ENCODE measurements at regions not wholly inside any gene's neighbourhood (a gene's known extent, or its start where the extent isn't known, plus 50 kb on each side); places are given as distances from the start of the nearest gene placed in this dataset.

GRCh38 chr20:22744341-22745193 is 160.2 kb upstream of the FOXA2 start:
- DNase-seq, result no peak

DNA sequence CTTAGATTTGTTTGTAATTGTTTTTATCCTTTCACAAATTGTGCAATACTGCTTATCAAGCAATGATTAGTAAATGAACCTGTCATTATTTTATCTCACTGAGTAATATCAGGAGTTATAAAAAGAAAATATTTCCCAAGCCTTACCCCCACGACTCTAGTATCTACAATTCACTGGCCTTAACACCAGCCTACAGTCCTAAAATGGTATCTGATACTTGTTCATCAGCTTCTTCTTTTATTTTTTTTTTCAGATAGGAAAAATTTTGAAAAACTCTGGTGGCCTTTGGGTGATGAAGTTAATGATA is 160.8 kb upstream of the FOXA2 start:
- no peak for DNase-seq

DNA sequence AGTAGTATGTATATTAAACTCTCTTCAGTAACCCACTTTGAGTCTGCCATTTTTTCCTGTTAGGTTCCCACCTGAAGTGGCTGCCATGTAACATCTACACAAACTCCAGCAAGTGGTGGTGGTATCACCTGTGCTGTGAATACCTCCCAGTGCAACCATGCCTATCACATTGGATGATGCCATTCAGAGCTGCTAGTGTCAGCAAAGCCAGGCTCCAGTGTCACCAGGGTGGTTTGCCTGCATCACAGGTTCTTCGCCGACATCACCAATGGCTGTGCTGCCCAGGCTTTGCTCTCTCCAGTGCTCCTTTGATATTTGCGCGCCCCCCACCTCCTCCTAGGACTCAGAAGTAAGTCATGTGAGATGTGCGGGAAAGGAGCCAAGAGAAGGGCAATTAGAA is 162.6 kb upstream of the FOXA2 start:
- no peak for DNase-seq

DNA sequence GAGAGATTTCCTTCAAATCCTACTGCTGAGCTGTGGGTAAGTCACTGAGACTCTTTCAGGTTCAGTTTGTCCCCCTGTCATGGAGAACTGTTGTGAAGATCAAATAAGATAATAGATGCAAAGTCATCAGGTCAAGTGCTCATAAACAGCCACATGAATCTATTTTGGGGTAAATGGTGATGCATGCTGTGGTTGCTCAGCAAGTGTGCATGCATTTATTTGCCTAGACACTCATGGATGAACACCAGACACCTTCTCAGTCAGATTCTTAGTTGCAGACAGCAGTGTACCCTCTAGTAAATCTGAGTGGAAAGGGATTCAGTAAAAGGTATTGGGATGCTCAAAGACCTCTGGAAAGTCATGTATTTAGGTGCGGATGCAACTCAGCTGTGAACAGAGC is 168.0 kb upstream of the FOXA2 start:
- no peak for DNase-seq

DNA sequence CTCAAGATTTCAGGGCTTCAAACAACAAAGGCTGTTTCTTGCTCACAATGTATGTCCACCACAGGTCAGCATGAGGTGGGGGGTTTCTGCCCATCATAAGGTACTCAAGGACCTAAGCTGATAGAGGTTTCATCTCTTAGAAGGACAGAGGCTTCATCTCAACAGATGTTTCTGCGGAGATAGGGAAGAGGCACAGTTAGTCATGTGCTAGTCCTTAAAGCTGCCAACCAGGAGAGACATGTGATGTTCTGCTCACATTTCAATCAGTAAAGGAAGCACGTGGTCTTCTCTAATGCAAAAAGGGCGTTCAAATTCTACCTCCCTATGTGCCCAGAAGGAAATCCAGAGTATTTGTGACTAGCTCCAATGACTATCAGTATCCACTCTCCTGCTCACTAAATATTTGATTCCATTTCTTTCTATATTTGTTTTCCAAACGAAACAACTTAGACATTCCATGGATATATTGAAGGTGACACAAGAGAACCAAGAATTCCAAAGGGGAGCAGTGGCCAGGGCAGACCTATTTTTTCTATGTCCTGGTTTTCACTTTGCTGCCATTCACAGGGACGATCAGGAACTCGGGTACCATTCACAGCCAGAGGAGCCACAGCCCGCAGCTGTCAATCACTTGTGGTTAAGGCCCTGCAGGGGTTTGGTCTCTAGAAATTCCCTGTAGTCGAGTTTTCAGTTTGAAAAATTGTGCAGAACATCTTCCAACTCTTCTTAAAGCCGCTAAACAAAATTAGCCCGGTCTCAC is 173.2 kb upstream of the FOXA2 start:
- no peak for DNase-seq

DNA sequence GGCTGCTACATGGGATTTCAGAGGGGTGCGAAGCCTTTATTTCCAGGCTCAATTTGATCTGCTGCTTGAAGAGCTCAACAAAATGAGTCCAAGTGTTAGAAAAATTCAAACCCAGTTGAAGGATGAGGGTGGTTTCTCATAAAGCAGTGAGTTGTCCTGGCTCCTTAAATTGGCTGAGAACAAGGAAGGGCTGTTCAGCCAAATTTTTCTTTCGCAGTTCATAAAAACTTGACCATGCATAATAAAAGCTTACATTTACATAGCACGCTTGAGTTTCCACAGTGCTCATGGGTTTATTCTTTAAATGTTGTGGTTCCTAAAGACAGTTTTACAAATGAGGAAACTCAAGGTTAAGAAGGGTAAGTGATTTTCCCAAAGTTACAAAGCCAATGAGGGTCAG is 174.4 kb upstream of the FOXA2 start:
- no peak for DNase-seq

DNA sequence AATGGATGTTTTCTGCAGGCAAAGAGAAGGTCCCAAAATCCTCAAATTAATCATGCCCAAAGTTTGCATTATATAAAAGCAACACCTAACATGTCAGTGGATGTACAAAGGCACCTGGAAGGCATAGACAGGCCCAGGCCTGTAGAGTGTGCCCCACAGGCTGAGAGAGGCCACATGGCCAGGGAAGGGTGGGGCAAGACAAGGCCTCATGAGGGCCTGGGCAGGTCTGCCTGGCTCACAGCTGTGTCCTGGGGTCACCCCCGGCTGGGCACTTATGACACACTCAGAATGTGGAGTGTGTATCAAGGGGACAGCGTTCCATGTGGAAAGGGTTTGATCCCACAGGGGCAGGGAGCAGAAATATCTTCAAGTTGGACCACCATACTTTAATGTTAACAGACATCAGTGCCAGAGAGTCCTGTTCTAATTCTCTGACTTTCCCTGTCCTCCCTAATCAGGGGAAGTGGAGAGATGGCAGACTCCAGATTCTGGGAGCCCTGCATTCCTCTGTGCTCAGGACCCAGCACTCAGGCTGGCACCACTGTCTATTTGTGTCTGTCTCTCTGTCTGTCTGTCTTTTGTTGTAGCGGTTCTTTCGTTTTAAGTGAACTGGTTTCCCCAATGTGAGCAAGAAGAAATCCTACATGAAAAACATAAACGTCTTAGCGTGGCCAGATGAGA is 178.3 kb upstream of the FOXA2 start:
- DNase-seq, result no peak

- no peak for DNase-seq
These were observed 179.0 kb upstream of the FOXA2 start for GRCh38 chr20:22763257-22763906.

GRCh38 chr20:22768266-22769178 is 184.2 kb upstream of the FOXA2 start:
- no peak for DNase-seq

GRCh38 chr20:22770241-22770800 is 185.9 kb upstream of the FOXA2 start:
- no peak for DNase-seq

GRCh38 chr20:22771706-22772105 is 187.3 kb upstream of the FOXA2 start:
- DNase-seq, result no peak

DNA sequence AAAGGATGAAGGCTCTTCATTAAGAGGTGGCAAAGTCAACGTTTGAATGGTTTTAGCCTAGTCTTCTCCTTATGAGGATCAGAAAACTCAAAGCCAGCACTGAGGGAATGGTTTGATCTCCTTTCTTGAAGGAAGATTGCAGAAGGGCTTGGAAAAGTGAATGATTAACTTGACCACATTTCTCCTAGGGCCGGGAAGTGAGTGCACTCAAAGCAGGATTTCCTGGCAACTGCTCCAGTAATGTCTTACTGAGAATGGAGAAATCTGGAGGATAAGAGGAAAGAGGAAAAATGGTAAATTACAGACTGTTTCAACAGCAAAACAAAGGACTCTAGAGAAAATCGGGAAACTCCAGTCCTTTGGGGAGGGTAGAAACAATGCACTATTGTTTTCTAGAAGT is 189.0 kb upstream of the FOXA2 start:
- DNase-seq, result no peak

- DNase-seq, result no peak
These were observed 190.9 kb upstream of the FOXA2 start for GRCh38 chr20:22775256-22775655.

DNA sequence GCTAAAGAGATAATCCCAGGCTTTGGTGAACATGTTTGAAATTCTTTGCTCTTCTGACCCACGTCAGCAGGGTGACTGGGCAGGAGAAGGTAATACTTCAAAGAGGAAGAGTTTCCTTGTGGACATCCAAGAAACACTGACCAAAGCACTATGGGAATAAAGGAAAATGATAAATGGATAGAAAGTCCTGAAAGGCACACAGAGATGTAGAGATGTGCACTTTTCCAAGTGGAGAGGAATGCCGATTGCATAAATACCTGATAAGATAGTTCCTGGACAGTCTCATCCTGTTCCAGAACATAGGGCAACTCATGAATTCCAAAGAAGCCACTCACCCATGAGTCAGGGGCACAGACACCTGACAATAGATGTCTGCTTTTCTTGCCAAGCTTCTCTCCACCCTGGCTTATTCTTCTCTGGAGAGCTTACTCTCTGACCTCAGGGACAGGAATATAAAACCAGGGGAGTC is 191.3 kb upstream of the FOXA2 start:
- no peak for DNase-seq

- no peak for DNase-seq
These were observed 192.0 kb upstream of the FOXA2 start for GRCh38 chr20:22776369-22776768.

- DNase-seq, result no peak
These were observed 195.5 kb upstream of the FOXA2 start for GRCh38 chr20:22779878-22780277.

GRCh38 chr20:22781869-22782268 is 197.5 kb upstream of the FOXA2 start:
- DNase-seq, result no peak

- DNase-seq, result no peak
These were observed 205.3 kb upstream of the FOXA2 start for GRCh38 chr20:22789676-22790075.

- DNase-seq, result no peak
These were observed 207.0 kb upstream of the FOXA2 start for GRCh38 chr20:22791396-22791795.

DNA sequence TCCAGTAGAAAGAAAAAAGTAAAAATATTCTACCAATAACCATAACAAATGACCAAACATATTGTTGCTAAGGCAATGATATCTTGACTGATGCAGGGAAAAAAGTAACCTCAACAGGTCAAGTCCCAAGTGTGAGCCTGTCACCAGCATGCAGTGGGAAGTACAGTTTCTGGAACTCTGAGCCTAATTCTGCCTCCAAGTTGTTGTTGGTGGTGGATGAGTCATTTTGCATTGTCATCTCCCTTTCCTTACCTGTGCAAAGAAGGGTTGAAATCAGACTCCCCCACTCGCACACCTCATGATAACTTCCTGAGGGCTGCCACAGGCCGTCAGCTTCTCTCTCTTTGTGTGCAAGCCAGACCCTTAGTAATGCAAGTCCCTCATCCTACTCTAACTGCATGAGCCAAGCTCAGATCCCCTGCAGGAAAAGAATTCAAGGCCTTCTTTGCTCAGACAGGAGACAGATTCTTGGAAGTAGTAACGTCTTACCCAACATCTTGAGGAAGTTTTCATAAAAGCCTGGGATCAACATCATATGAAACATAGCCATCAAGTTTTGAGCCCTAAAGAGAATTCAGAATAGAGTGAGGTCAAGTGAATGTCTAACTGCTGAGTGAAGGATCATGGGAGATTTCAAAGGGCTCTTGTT is 207.6 kb upstream of the FOXA2 start:
- no peak for DNase-seq

DNA sequence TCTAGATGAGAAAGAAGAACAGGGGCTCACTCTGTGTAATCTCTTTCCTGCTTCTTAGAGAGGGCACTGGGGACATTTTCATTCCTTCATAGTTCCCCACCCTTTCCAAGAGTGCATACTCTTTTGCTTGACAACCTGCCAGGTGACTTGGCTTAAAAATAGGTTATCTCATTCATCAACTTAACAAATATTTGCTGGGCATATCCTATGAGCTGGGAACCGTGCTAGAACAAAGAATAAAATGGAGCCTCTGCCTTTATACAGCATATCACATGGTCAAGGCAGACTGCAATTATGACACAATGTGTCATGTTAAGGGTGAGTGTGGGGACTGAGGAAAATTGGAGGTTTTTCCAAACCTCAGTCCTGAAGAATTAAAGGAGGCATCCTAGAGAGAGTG is 209.8 kb upstream of the FOXA2 start:
- DNase-seq, result no peak
